Superior temporal gyrus (tissue), 1 donor: ENCODE measurements at regions not wholly inside any gene's neighbourhood (a gene's known extent, or its start where the extent isn't known, plus 50 kb on each side); places are given as distances from the start of the nearest gene placed in this dataset.
"Not testable (repeated sequence)": the region's sequence is repeated elsewhere in the genome, so short reads cannot be mapped to it uniquely, and the experiment has no call there.

ENCODE experiments used
- DNase-seq: peaks from one replicate; pipeline ENCODE4 v3.0.0-alpha.2; 2016; ENCODE audit errors: extremely low spot score

DNA sequence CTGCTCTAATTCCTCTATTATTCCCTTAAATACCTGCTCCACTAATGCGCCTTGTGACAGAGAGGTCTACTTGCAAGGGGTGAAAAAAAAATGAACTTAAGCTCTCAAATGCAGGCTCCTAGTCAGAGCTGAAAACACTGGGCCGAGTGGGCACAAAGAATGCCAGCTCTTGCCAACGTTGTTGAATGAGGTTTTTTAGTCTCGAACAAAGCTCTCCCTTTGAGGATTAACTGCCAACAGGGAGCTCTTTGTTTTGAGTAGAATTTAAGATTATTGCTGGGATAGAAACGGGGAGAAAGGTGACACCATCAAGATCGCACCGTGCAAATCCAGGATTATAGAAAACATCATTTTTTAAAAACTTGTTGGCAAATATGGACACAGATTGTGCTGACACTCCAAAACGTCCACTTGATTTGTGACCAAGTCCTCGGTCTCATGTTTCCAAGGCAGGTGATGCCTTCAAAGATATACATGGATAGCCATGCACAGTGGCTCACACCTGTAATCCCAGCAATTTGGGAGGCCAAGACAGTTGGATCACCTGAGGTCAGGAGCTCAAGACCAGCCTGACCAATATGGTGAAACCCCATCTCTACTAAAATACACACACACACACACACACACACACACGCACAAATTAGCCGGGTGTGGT is 163.2 kb downstream of the BMP7 start:
- peak; percentile 98 for DNase-seq

DNA sequence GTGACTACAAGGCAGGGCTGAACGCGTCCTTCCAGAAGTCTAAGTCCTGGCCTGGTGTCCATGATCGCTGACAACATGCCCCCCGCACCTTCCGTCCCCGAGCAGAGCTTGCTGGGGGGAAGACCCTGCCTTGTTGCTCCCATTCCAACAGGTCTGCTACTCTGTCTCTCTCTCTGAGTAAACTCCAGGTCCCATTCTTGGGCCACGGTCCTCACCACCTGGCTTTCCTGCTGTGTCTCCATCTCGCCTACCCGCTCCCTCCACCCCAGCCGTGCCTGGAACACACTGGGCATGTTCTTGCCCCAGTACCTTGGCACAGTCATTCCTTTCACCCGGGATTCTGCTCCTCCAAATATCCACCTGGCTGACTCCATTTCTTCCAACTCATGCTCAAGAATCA is 162.3 kb downstream of the BMP7 start:
- no peak for DNase-seq

GRCh38 chr20:57104651-57105204 is 161.7 kb downstream of the BMP7 start:
- DNase-seq: no peak

- DNase-seq: no peak
Measured at GRCh38 chr20:57106030-57106682, 160.3 kb downstream of the BMP7 start.

GRCh38 chr20:57106692-57107091 is 159.7 kb downstream of the BMP7 start:
- no peak for DNase-seq

- no peak for DNase-seq
Measured at GRCh38 chr20:57107208-57107607, 159.2 kb downstream of the BMP7 start.

GRCh38 chr20:57108218-57108617 is 158.2 kb downstream of the BMP7 start:
- DNase-seq: no peak

GRCh38 chr20:57108742-57109570 is 157.5 kb downstream of the BMP7 start:
- DNase-seq: no peak

GRCh38 chr20:57109571-57109953 is 156.9 kb downstream of the BMP7 start:
- DNase-seq: no peak

GRCh38 chr20:57110121-57111027 is 156.1 kb downstream of the BMP7 start:
- not testable (repeated sequence) for DNase-seq

- no peak for DNase-seq
Measured at GRCh38 chr20:57111028-57111373, 155.4 kb downstream of the BMP7 start.

DNA sequence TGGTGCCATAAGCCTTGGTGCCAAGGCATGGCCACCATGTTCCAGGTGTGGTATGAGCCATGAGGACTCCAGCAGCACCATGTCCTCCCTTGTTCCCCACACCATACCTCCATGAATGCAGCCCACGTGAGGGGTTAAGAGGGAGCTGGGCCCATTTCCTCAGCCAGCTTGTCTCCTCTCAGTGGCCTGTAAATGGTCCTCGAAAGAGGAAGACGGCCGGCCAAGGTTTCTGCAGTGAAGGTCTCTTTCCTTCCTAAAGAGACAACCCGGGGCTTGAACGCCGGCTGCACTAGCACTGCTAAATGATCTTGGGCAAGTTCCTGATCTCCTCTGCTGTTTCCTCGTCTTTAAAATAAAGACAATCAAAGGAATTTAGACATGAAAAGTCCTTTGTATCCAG is 154.0 kb downstream of the BMP7 start:
- no peak for DNase-seq

DNA sequence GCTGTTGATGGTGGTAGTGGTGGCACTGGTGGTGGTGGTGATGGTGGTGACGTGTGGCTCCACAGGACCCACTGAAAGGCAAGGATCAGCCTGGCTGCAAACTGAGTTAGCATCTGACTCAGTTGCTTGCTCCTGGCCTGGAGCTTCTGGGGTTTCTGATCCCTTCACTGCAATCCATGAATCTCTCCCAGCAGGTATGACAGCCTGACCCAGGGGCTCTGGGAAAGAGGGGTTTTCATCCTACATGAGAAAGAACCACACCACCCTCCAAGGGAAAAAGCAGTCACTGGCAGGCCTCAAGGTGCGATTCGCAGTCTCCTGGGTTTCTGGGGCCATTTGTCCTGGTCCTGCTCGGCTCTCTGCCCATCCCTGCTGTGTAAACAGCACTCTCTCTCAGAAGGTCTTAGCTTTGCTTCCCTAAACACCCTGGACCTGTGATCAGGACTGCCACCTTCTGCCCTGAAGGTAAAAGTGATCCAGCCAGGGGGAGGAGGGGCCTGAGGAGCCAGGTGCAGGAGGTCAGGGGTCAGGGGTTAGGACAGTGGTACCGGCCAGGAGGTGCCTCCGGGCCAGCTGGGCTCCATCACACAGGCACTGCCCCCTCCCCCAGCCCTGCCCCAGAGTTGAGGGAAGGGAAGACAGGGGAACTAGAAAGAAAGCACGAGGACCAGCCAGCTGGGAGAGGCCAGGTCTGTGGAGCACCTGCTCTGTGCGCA is 152.0 kb downstream of the BMP7 start:
- no peak for DNase-seq

GRCh38 chr20:57117296-57117695 is 149.1 kb downstream of the BMP7 start:
- DNase-seq: no peak

DNA sequence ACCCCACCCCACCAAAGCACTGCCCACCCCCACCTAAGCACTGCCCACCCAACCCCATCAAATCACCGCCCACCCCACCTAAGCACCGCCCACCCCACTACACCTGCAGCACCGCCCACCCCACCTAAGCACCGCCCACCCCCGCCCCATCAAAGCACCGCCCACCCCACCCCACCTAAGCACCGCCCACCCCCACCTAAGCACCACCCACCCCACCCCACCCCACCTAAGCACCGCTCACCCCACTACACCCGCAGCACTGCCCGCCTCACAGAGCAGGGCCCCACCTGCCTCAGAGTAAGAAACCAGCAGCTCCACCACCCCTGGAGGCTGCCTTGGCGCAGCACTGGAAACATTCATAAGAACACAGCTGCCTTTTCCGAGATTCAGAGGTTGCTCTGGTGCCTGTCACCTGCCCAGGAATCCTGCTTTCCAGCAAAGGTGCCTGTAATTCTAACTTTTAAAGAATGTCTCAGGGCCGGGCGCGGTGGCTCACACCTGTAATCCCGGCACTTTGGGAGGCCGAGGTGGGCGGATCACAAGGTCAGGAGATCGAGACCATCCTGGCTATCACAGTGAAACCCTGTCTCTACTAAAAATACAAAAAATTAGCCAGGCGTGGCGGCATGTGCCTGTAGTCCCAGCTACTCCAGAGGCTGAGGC is 148.2 kb downstream of the BMP7 start:
- DNase-seq: no peak
